ENCODE measurements at regions not wholly inside any gene's neighbourhood (a gene's known extent, or its start where the extent isn't known, plus 50 kb on each side); places are given as distances from the start of the nearest gene placed in this dataset.

GRCh38 chr2:138218397-138218796 is 254.1 kb downstream of the HNMT start:
- H3K18ac ChIP-seq (ENCODE audit: insufficient read length, low read depth, low read length) = no peak overlapping the region
- no peak overlapping the region for H2BK20ac ChIP-seq (ENCODE audit: low read depth, low read length, poor library complexity, severe bottlenecking)
- H3K27ac Mint-ChIP-seq = no peak overlapping the region

More at GRCh38 chr2:138218397-138218796, 254.1 kb downstream of the HNMT start:
- H3K79me2 ChIP-seq (ENCODE audit: insufficient read depth, low read length) = no peaks in the 10 kb centered on the region
- no peaks in the 10 kb centered on the region for H3K27me3 Mint-ChIP-seq (ENCODE audit: low read depth)
- H3K4ac ChIP-seq (ENCODE audit: low read depth, low read length) = no peak overlapping the region
- H4K5ac ChIP-seq (ENCODE audit: insufficient read length, low read depth, low read length) = no peak overlapping the region
- no peak overlapping the region for H3K4me3 Mint-ChIP-seq
- H4K8ac ChIP-seq (replicated peaks; ENCODE audit: insufficient read length, low read depth, low read length) = no peak overlapping the region
- no peak for DNase-seq
- no peak overlapping the region for H2BK15ac ChIP-seq (ENCODE audit: low read depth, low read length)
- H3K9me3 ChIP-seq (ENCODE audit: control insufficient read depth, low read depth, low read length) = no peaks in the 10 kb centered on the region
- H4K91ac ChIP-seq (ENCODE audit: insufficient read length, low read depth, low read length) = no peak overlapping the region
- H3K27ac ChIP-seq (ENCODE audit: insufficient read length, low read depth, low read length) = no peak overlapping the region
- no peak overlapping the region for H2BK120ac ChIP-seq (ENCODE audit: low read depth, low read length, poor library complexity, severe bottlenecking)
- H3T11ph ChIP-seq (ENCODE audit: low read length) = no peak overlapping the region
- no peak overlapping the region for H3K23ac ChIP-seq (ENCODE audit: insufficient read length, low read depth, low read length)
- H3K23me2 ChIP-seq (ENCODE audit: insufficient read length, low read depth, low read length, poor library complexity, severe bottlenecking) = no peaks in the 10 kb centered on the region
- no peak overlapping the region for H2BK12ac ChIP-seq (ENCODE audit: insufficient read length, low read depth, low read length)
- H3K9ac ChIP-seq (ENCODE audit: extremely low read depth, insufficient read length, low read length) = no peak overlapping the region
- peaks cover 10% of the 10 kb centered on the region in 2 experiments for H3K4me1 Mint-ChIP-seq
- H3K27me3 ChIP-seq (ENCODE audit: insufficient read depth, low read length) = no peaks in the 10 kb centered on the region
- no peak overlapping the region for H3K4me2 ChIP-seq (ENCODE audit: insufficient read depth, insufficient read length, low read length)
- peaks cover 7% of the 10 kb centered on the region; the same call in 1 of the 2 replicates for H3K4me1 ChIP-seq (ENCODE audit: insufficient read depth, low read length)
- no peaks in the 10 kb centered on the region for H3K79me1 ChIP-seq (ENCODE audit: insufficient read depth, low read depth, low read length, poor library complexity, severe bottlenecking)
- no peak for TF ChIP-seq CTCF (conservative IDR thresholded peaks at IDR 0.05)
- no peak overlapping the region for H3K14ac ChIP-seq (ENCODE audit: insufficient read depth, low read length)
- WGBS (ENCODE audit: extremely low coverage, insufficient read length, low lambda C conversion rate) = no CpG with 5 or more reads among the region's 1 CpG
- no peak overlapping the region for H2AK5ac ChIP-seq (ENCODE audit: insufficient read length, low read length)
- no peak overlapping the region for H2BK5ac ChIP-seq (ENCODE audit: insufficient read length, low read length)
- no peak overlapping the region for H3K56ac ChIP-seq (ENCODE audit: insufficient read length, low read depth, low read length)
- H2AFZ ChIP-seq (ENCODE audit: low read length) = no peak overlapping the region
- no peaks in the 10 kb centered on the region for H3K36me3 Mint-ChIP-seq (ENCODE audit: insufficient read depth in 1 of 3, low read depth in 3 of 3)
- H3K9me3 Mint-ChIP-seq = no peaks in the 10 kb centered on the region
- H4K20me1 ChIP-seq (ENCODE audit: control insufficient read depth, insufficient read depth, insufficient read length) = no peaks in the 10 kb centered on the region

Measured in H9 (cell line).